Transverse colon (tissue), 4 donors: ENCODE measurements at regions not wholly inside any gene's neighbourhood (a gene's known extent, or its start where the extent isn't known, plus 50 kb on each side); places are given as distances from the start of the nearest gene placed in this dataset.
"Not testable (repeated sequence)": the region's sequence is repeated elsewhere in the genome, so short reads cannot be mapped to it uniquely, and the experiment has no call there.

Experiments used
- CTCF ChIP-seq, 5 experiments: fragments of 200-600 bp in 3 of 5; fragments of 450-650 bp in 2 of 5; sonication (generic) in 3 of 5; IDR thresholded peaks; 1 replicate in 2 of 5; 2 replicates in 3 of 5; pipeline ENCODE4 v1.5.1; 2016 to 2017; ENCODE audit warnings: antibody characterized with exemption in 5 of 5, inconsistent platforms in 3 of 5, mild to moderate bottlenecking in 2 of 5, moderate library complexity in 1 of 5
- POLR2A ChIP-seq: fragments of 450-650 bp; IDR thresholded peaks from one replicate; pipeline ENCODE4 v1.6.1; 2016; ENCODE audit warnings: antibody characterized with exemption, mild to moderate bottlenecking, moderate library complexity
- POLR2AphosphoS5 ChIP-seq, 3 donors: sonication (generic); formaldehyde crosslinking; IDR thresholded peaks; one replicate each; pipeline ENCODE4 v1.6.1; 2016; ENCODE audit warnings: antibody characterized with exemption in 3 of 3

GRCh38 chr6:97979285-97979684 lies 696.3 kb upstream of the MMS22L start:
- not testable (repeated sequence) for TF ChIP-seq CTCF (IDR thresholded peaks at IDR 0.05); POLR2A; POLR2AphosphoS5 (IDR thresholded peaks at IDR 0.05)
